HuH-7.5 (cell line): ENCODE measurements at regions not wholly inside any gene's neighbourhood (a gene's known extent, or its start where the extent isn't known, plus 50 kb on each side); places are given as distances from the start of the nearest gene placed in this dataset.
"Not testable (repeated sequence)": the region's sequence is repeated elsewhere in the genome, so short reads cannot be mapped to it uniquely, and the experiment has no call there.

Experiments
- DNase-seq: peaks from one replicate; pipeline ENCODE4 v3.0.0; 2011; ENCODE audit warnings: low spot score

- no peak for DNase-seq
These were observed 730.3 kb downstream of the ZNF385D start for GRCh38 chr3:21020681-21021080.

- no peak for DNase-seq
These were observed 731.0 kb downstream of the ZNF385D start for GRCh38 chr3:21020043-21020442.

- DNase-seq, result no peak
These were observed 733.7 kb downstream of the ZNF385D start for GRCh38 chr3:21017115-21017852.

- DNase-seq, result no peak
These were observed 737.4 kb downstream of the ZNF385D start for GRCh38 chr3:21013566-21013965.

- no peak for DNase-seq
These were observed 751.3 kb downstream of the ZNF385D start for GRCh38 chr3:20999661-21000060.

- no peak for DNase-seq
These were observed 753.8 kb downstream of the ZNF385D start for GRCh38 chr3:20997183-20997582.

GRCh38 chr3:20990896-20991295 is 760.1 kb downstream of the ZNF385D start:
- no peak for DNase-seq

- not testable (repeated sequence) for DNase-seq
These were observed 761.4 kb downstream of the ZNF385D start for GRCh38 chr3:20989653-20990052.

GRCh38 chr3:20984594-20985205 is 766.3 kb downstream of the ZNF385D start:
- no peak for DNase-seq

- no peak for DNase-seq
These were observed 775.8 kb downstream of the ZNF385D start for GRCh38 chr3:20975188-20975651.

- no peak for DNase-seq
These were observed 776.6 kb downstream of the ZNF385D start for GRCh38 chr3:20974396-20974795.

GRCh38 chr3:20970807-20971206 is 780.2 kb downstream of the ZNF385D start:
- DNase-seq, result not testable (repeated sequence)

GRCh38 chr3:20967485-20967884 is 781.5 kb upstream of the SGO1 start:
- DNase-seq, result not testable (repeated sequence)

- DNase-seq, result no peak
These were observed 772.2 kb upstream of the SGO1 start for GRCh38 chr3:20958161-20958560.

GRCh38 chr3:20945892-20946291 is 759.9 kb upstream of the SGO1 start:
- DNase-seq, result no peak

- no peak for DNase-seq
These were observed 749.8 kb upstream of the SGO1 start for GRCh38 chr3:20935791-20936190.

GRCh38 chr3:20931834-20932233 is 745.8 kb upstream of the SGO1 start:
- no peak for DNase-seq

GRCh38 chr3:20930034-20930433 is 744.0 kb upstream of the SGO1 start:
- DNase-seq, result peak; percentile 41

- DNase-seq, result no peak
These were observed 738.8 kb upstream of the SGO1 start for GRCh38 chr3:20924646-20925385.

- DNase-seq, result not testable (repeated sequence)
These were observed 735.1 kb upstream of the SGO1 start for GRCh38 chr3:20921112-20921511.

- DNase-seq, result no peak
These were observed 731.1 kb upstream of the SGO1 start for GRCh38 chr3:20916951-20917606.

GRCh38 chr3:20914310-20914709 is 728.3 kb upstream of the SGO1 start:
- no peak for DNase-seq
